MM.1S (cell line): ENCODE measurements at regions not wholly inside any gene's neighbourhood (a gene's known extent, or its start where the extent isn't known, plus 50 kb on each side); places are given as distances from the start of the nearest gene placed in this dataset.
A peak's percentile ranks its signal among the peaks of the same experiment; 100 is the strongest.
"Not testable (repeated sequence)": the region's sequence is repeated elsewhere in the genome, so short reads cannot be mapped to it uniquely, and the experiment has no call there.

Experiments
- DNase-seq: peaks from one replicate; pipeline ENCODE4 v3.0.0-alpha.2; 2015
- H2AFZ ChIP-seq: fragments of 300-600 bp; sonication (generic); 2 replicates; pipeline ENCODE4 v1.6.0; 2016; ENCODE audit warnings: antibody characterized with exemption, low read length
- H3F3A ChIP-seq: fragments of 300-600 bp; sonication (generic); 2 replicates; pipeline ENCODE4 v1.6.1; 2016; ENCODE audit warnings: mild to moderate bottlenecking, antibody characterized with exemption, low read length, moderate library complexity, mixed read lengths; ENCODE audit not compliant: insufficient read depth
- H3K27ac ChIP-seq: fragments of 300-600 bp; sonication (generic); 2 replicates; pipeline ENCODE4 v1.5.1; 2016; ENCODE audit warnings: mild to moderate bottlenecking, low read length
- H3K27me3 ChIP-seq: fragments of 300-600 bp; sonication (generic); replicated peaks from 2 replicates; pipeline ENCODE4 v1.6.0; 2016; ENCODE audit warnings: low read length; ENCODE audit not compliant: insufficient read depth
- H3K36me3 ChIP-seq: fragments of 300-600 bp; sonication (generic); replicated peaks from 2 replicates; pipeline ENCODE4 v1.6.1; 2016; ENCODE audit warnings: mild to moderate bottlenecking, low read length, mixed read lengths; ENCODE audit not compliant: insufficient read depth
- H3K4me1 ChIP-seq: fragments of 300-600 bp; sonication (generic); 2 replicates; pipeline ENCODE4 v1.6.1; 2016; ENCODE audit warnings: low read length, mixed read lengths
- H3K4me2 ChIP-seq: fragments of 300-600 bp; sonication (generic); 2 replicates; pipeline ENCODE4 v1.6.0; 2016; ENCODE audit warnings: low read depth, low read length
- H3K4me3 ChIP-seq: fragments of 300-600 bp; sonication (generic); 2 replicates; pipeline ENCODE4 v1.5.1; 2016; ENCODE audit warnings: low read length, mixed read lengths
- H3K79me2 ChIP-seq: fragments of 300-600 bp; sonication (generic); 2 replicates; pipeline ENCODE4 v1.6.1; 2016; ENCODE audit warnings: mixed run types, low read length, mixed read lengths
- H3K9ac ChIP-seq: fragments of 300-600 bp; sonication (generic); 2 replicates; pipeline ENCODE4 v1.6.1; 2016; ENCODE audit warnings: low read length, mixed read lengths
- H3K9me2 ChIP-seq: fragments of 300-600 bp; sonication (generic); replicated peaks from 2 replicates; pipeline ENCODE4 v1.6.1; 2016; ENCODE audit warnings: mild to moderate bottlenecking, low read length, mixed read lengths; ENCODE audit not compliant: insufficient read depth
- H3K9me3 ChIP-seq: fragments of 300-600 bp; sonication (generic); replicated peaks from 2 replicates; pipeline ENCODE4 v1.6.1; 2016; ENCODE audit warnings: mild to moderate bottlenecking, low read length, mixed read lengths; ENCODE audit not compliant: insufficient read depth
- H4K20me1 ChIP-seq: fragments of 300-600 bp; sonication (generic); 2 replicates; pipeline ENCODE4 v1.6.1; 2016; ENCODE audit warnings: mild to moderate bottlenecking, low read length, moderate library complexity, mixed read lengths; ENCODE audit not compliant: insufficient read depth
- CTCF ChIP-seq: fragments of 300-600 bp; sonication (generic); IDR thresholded peaks from 2 replicates; pipeline ENCODE4 v1.5.1; 2016; ENCODE audit warnings: antibody characterized with exemption, low read length, mixed read lengths

DNA sequence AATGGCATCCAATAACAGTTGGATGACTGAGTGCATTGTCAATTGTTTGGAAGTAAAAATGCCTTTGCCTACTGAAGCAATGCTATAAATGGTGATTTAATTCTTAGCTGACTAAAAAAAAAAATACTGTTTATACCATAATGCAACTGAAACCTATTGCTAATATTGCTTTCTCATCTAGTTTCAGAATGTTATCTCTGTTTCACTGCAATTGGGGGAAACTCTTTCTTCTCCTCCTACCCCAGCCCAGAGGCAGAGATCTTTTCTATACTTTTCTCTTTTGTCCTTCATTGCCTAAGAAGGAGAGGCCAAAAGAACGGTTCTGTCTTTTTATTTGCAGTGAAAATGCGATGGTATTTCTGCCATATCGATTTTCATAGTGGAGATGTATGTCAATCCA is 242.5 kb downstream of the ZNF92 start:
- not testable (repeated sequence) for H3K79me2 ChIP-seq, H3K4me3 ChIP-seq, H3F3A ChIP-seq, H4K20me1 ChIP-seq, H3K9me2 ChIP-seq, H3K36me3 ChIP-seq, H3K27me3 ChIP-seq, H2AFZ ChIP-seq, H3K9ac ChIP-seq, H3K9me3 ChIP-seq, H3K27ac ChIP-seq
- Histone ChIP-seq H3K4me2 (peak overlapping the region; percentile 27; the same call in 1 of the 2 replicates), H3K4me1 (0 out of 2 replicates have a peak, but pooled peaks cover 11% of the 10 kb centered on the region)
- DNase-seq = peak; percentile 7

DNA sequence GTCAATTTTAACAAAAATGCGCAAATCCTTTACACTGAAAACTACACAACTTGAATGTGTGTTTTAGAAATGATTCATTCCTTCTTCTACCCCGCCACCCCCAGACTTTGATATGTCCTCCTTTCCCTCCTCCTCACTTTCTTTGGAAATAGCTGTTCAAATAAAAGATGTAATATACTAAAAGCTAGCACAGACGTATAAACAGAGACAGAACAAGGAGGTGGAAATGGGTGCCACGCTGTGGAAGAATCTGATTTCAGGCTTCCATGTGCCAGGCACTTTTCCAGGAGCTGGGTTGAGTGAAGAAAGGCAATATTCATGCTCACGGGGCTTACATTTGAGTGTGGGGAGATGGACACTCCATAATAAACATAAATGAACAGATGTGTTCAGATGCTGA is 246.6 kb downstream of the ZNF92 start:
- H3K4me2 ChIP-seq, H3K9me3 ChIP-seq, H3F3A ChIP-seq, H3K9me2 ChIP-seq, H3K27ac ChIP-seq, H3K4me3 ChIP-seq, H3K79me2 ChIP-seq, H3K36me3 ChIP-seq, H3K27me3 ChIP-seq, DNase-seq, H2AFZ ChIP-seq, H3K9ac ChIP-seq, H4K20me1 ChIP-seq: not testable (repeated sequence)
- peaks cover 17% of the 10 kb centered on the region; the same call in 1 of the 2 replicates for H3K4me1 ChIP-seq

- H2AFZ ChIP-seq, H3K36me3 ChIP-seq, H3K27me3 ChIP-seq, H3K27ac ChIP-seq, H3F3A ChIP-seq, H3K4me3 ChIP-seq, H3K4me1 ChIP-seq, H4K20me1 ChIP-seq, H3K9me2 ChIP-seq, H3K79me2 ChIP-seq, H3K9ac ChIP-seq, H3K9me3 ChIP-seq: not testable (repeated sequence)
- peak; percentile 56 for TF ChIP-seq CTCF
- peak overlapping the region; percentile 32; the same call in 1 of the 2 replicates for H3K4me2 ChIP-seq
- peak; percentile 18 for DNase-seq
These were observed 248.0 kb downstream of the ZNF92 start for GRCh38 chr7:65621580-65622201.

- H3K4me1 ChIP-seq, H3K4me2 ChIP-seq, H3K9me2 ChIP-seq: not testable (repeated sequence)
These were observed 241.6 kb upstream of the VKORC1L1 start for GRCh38 chr7:65631236-65631635.

DNA sequence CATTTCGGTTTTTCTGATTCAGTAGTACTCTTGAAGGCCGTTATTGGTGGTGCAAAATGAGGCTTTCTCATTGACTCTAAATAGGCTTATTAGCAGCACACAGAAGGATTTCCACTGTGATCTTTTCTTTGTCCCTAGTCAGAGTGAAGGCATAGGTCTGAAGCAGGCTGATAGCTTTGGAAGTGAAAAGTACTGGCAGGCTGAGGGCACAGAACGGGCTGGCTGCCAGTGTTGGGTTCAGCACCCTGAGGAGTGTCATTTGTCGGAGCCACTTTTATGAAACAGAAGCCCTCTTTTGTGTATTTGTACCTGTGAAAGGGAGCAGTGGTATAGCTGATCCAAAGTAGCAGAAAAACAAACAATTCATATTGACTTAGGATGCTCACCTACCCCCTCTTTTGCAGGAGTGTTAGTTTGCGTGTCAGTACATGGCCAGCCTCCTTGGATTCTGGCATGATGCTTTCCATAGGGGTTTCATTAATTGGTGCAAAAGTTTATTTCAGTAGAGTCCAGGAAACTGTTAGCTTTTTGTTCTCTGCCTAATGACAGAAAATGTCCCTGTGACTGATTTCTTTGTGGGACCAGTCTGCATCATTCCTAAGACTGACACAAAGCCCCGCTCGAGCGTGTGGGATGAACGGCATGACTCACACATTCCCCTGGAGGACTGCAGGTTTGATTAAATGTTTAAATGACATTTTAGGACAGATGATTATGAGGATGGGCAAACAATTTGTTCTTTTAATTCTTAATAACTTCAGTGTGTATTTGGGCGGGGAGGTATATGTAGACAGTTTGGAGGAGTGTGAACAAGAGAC is 239.1 kb upstream of the VKORC1L1 start:
- DNase-seq, H3K9me3 ChIP-seq, H3K27ac ChIP-seq: not testable (repeated sequence)

More at GRCh38 chr7:65631236-65631635, 241.6 kb upstream of the VKORC1L1 start:
- not testable (repeated sequence) for H3K9ac ChIP-seq, H3K9me3 ChIP-seq, H3K4me3 ChIP-seq, H3K27me3 ChIP-seq, H4K20me1 ChIP-seq, H3K36me3 ChIP-seq, H3K79me2 ChIP-seq, DNase-seq, H2AFZ ChIP-seq, H3K27ac ChIP-seq, H3F3A ChIP-seq

DNA sequence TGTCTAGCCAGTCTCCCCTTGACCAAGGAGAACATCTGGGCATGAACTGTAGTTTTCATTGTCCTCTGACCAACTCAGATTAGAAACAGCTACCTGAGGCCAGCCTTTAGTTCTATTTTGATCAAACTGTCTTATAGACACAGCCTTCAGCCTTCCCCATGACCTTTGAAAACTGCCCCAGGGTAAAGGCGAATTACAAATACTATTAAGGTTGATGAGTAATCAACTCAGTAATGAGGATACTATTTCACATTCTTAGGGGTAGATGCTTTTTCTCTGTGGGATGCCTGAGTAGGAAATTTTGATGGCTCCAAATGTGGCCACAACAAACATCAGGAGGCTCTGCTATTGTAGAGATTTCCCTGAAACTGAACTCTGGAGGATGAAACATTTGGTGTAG is 234.0 kb upstream of the VKORC1L1 start:
- not testable (repeated sequence) for H3K9ac ChIP-seq, H3K9me3 ChIP-seq, H3K4me2 ChIP-seq, H3K9me2 ChIP-seq, DNase-seq, H3K36me3 ChIP-seq, H2AFZ ChIP-seq, H3K4me1 ChIP-seq, H3F3A ChIP-seq, H3K4me3 ChIP-seq, H3K27ac ChIP-seq, H4K20me1 ChIP-seq, H3K79me2 ChIP-seq, H3K27me3 ChIP-seq

More for the DNA sequence above, 239.1 kb upstream of the VKORC1L1 start:
- H3K4me2 ChIP-seq, H3K4me1 ChIP-seq, H3K9ac ChIP-seq, H3F3A ChIP-seq, H3K36me3 ChIP-seq, H3K27me3 ChIP-seq, H3K4me3 ChIP-seq, H4K20me1 ChIP-seq, H3K9me2 ChIP-seq, H2AFZ ChIP-seq, H3K79me2 ChIP-seq: not testable (repeated sequence)

DNA sequence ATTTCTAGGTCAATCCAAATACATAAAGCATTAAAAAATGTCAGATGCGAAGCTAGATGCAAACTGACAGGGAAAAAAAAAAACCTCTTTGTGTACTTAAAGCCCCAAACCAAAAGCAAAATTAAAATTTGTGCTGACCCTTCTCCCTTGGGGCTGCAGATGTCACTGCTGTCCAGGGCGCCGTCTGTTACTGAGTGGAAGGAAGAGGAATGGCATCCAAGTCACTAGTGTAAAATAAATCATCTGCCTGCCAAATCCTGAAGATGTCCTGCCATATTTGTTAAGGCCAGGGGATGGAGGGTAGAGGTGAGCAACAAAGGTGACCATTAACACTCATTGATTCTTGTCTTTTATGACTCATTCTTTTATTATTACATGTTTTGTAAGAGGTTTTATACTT is 233.2 kb upstream of the VKORC1L1 start:
- H3K79me2 ChIP-seq, H2AFZ ChIP-seq, DNase-seq, H3K27me3 ChIP-seq, H3K4me2 ChIP-seq, H3K9me3 ChIP-seq, H3K4me3 ChIP-seq, H3F3A ChIP-seq, H3K27ac ChIP-seq, H4K20me1 ChIP-seq, H3K4me1 ChIP-seq, H3K9me2 ChIP-seq, H3K9ac ChIP-seq, H3K36me3 ChIP-seq: not testable (repeated sequence)
